IMR-90 (cell line): ENCODE measurements at regions not wholly inside any gene's neighbourhood (a gene's known extent, or its start where the extent isn't known, plus 50 kb on each side); places are given as distances from the start of the nearest gene placed in this dataset.

Experiments
- ATAC-seq: fragments of 200-7000 bp; cut with Tn5 transposase; 2 replicates; pipeline ENCODE4 v1.9.1; 2020; ENCODE audit warnings: low read depth, mild to moderate bottlenecking, moderate library complexity
- BruUV-seq: library from RNA; stranded (reverse); fragments of 400-500 nt; replicated peaks from 2 replicates; lab custom pipeline; 2021; lab: Mats Ljungman, UMichigan
- CTCF ChIA-PET: fragments of 300-600 bp; formaldehyde crosslinking; extraction: SDS; loops from one replicate; lab custom pipeline; 2021; ENCODE audit warnings: antibody characterized with exemption; lab: Yijun Ruan, JAX
- POLR2A ChIA-PET: fragments of 300-600 bp; sonication (Branson Sonifier 250); formaldehyde crosslinking; loops from one replicate; lab custom pipeline; 2022; ENCODE audit warnings: antibody characterized with exemption; ENCODE audit not compliant: unreplicated experiment; lab: Charles Lee
- DNase-seq: peaks from one replicate; pipeline ENCODE4 v3.0.0; 2013
- H2AFZ ChIP-seq: replicated peaks from 2 replicates; pipeline ENCODE3; 2013; ENCODE audit warnings: low read length, mild to moderate bottlenecking; ENCODE audit not compliant: poor library complexity
- H2AK5ac ChIP-seq: 2 replicates; pipeline ENCODE4 v1.6.1; 2013; ENCODE audit warnings: low read depth, low read length, inconsistent platforms
- H2AK9ac ChIP-seq: replicated peaks from 2 replicates; pipeline ENCODE3; 2013; ENCODE audit warnings: mild to moderate bottlenecking, low read depth, low read length, moderate library complexity; ENCODE audit not compliant: poor library complexity
- H2BK120ac ChIP-seq: 2 replicates; pipeline ENCODE4 v1.6.1; 2013; ENCODE audit warnings: low read depth, low read length, inconsistent platforms
- H2BK15ac ChIP-seq: 3 replicates; pipeline ENCODE4 v1.6.1; 2013; ENCODE audit warnings: low read depth, low read length, inconsistent platforms
- H2BK20ac ChIP-seq: 2 replicates; pipeline ENCODE4 v1.6.1; 2013; ENCODE audit warnings: low read depth, mild to moderate bottlenecking, inconsistent platforms, low read length, moderate library complexity
- H2BK5ac ChIP-seq: 2 replicates; pipeline ENCODE4 v1.6.1; 2013; ENCODE audit warnings: mild to moderate bottlenecking, low read depth, low read length, inconsistent platforms; ENCODE audit not compliant: poor library complexity, severe bottlenecking
- H3K14ac ChIP-seq: replicated peaks from 2 replicates; pipeline ENCODE4 v1.6.1; 2013; ENCODE audit warnings: low read depth, low read length, inconsistent platforms
- H3K18ac ChIP-seq: 2 replicates; pipeline ENCODE4 v1.6.1; 2013; ENCODE audit warnings: low read depth, low read length, control low read depth
- H3K23ac ChIP-seq: 2 replicates; pipeline ENCODE4 v1.6.1; 2013; ENCODE audit warnings: low read depth, low read length, inconsistent platforms
- H3K27ac ChIP-seq: 2 replicates; pipeline ENCODE4 v1.5.1; 2013; ENCODE audit warnings: mild to moderate bottlenecking, control low read depth, low read length; ENCODE audit not compliant: insufficient read depth
- H3K27me3 ChIP-seq: 2 replicates; pipeline ENCODE4 v1.6.1; 2013; ENCODE audit warnings: low read length; ENCODE audit not compliant: control insufficient read depth, insufficient read depth
- H3K36me3 ChIP-seq: 2 replicates; pipeline ENCODE4 v1.6.1; 2013; ENCODE audit warnings: low read length, mixed read lengths; ENCODE audit not compliant: control insufficient read depth, insufficient read depth
- H3K4ac ChIP-seq: 2 replicates; pipeline ENCODE4 v1.6.1; 2013; ENCODE audit warnings: low read depth, low read length, inconsistent platforms
- H3K4me1 ChIP-seq: 2 replicates; pipeline ENCODE4 v1.6.1; 2013; ENCODE audit warnings: low read length, mixed read lengths; ENCODE audit not compliant: control insufficient read depth, insufficient read depth
- H3K4me2 ChIP-seq: 2 replicates; pipeline ENCODE4 v1.6.1; 2013; ENCODE audit warnings: low read depth, mild to moderate bottlenecking, control low read depth, low read length, moderate library complexity
- H3K4me3 ChIP-seq: 2 replicates; pipeline ENCODE4 v1.5.1; 2013; ENCODE audit warnings: low read depth, mild to moderate bottlenecking, control low read depth, low read length, moderate library complexity; ENCODE audit not compliant: insufficient read depth
- H3K56ac ChIP-seq: 2 replicates; pipeline ENCODE4 v1.6.1; 2013; ENCODE audit warnings: low read length, inconsistent platforms; ENCODE audit not compliant: insufficient read depth; ENCODE audit errors: extremely low read depth
- H3K79me1 ChIP-seq, 2 experiments: 2 replicates each; pipeline ENCODE4 v1.6.1; 2013; ENCODE audit warnings: low read length in 2 of 2, inconsistent platforms in 1 of 2, low read depth in 1 of 2
- H3K9ac ChIP-seq: 2 replicates; pipeline ENCODE4 v1.6.1; 2013; ENCODE audit warnings: low read depth, low read length, control low read depth
- H3K9me1 ChIP-seq: 2 replicates; pipeline ENCODE4 v1.6.1; 2013; ENCODE audit warnings: low read length, inconsistent platforms; ENCODE audit not compliant: insufficient read depth
- H3K9me3 ChIP-seq: 2 replicates; pipeline ENCODE4 v1.6.1; 2013; ENCODE audit warnings: low read length; ENCODE audit not compliant: control insufficient read depth, insufficient read depth
- H4K20me1 ChIP-seq: 2 replicates; pipeline ENCODE4 v1.6.1; 2013; ENCODE audit warnings: low read length, inconsistent platforms; ENCODE audit not compliant: insufficient read depth
- H4K5ac ChIP-seq: 2 replicates; pipeline ENCODE4 v1.6.1; 2013; ENCODE audit warnings: mild to moderate bottlenecking, low read depth, low read length, control low read depth
- H4K8ac ChIP-seq, 2 experiments: 2 replicates each; pipeline ENCODE4 v1.6.1; 2013; ENCODE audit warnings: low read depth in 2 of 2, low read length in 2 of 2, control low read depth in 1 of 2, inconsistent platforms in 1 of 2
- H4K91ac ChIP-seq: 2 replicates; pipeline ENCODE4 v1.6.1; 2013; ENCODE audit warnings: low read depth, low read length, inconsistent platforms; ENCODE audit not compliant: insufficient read depth
- BHLHE40 ChIP-seq: fragments of 150-350 bp; IDR thresholded peaks from 2 replicates; pipeline ENCODE4 v1.6.1; 2016; ENCODE audit warnings: mild to moderate bottlenecking, low read depth, low read length
- CEBPB ChIP-seq: IDR thresholded peaks from 2 replicates; pipeline ENCODE4 v1.6.1; 2012; ENCODE audit warnings: low read depth, low read length, improper control_type of control experiment
- CHD1 ChIP-seq: IDR thresholded peaks from 2 replicates; pipeline ENCODE4 v1.6.1; 2012; ENCODE audit warnings: low read depth, low read length, improper control_type of control experiment
- FOS ChIP-seq: fragments of 150-350 bp; IDR thresholded peaks from 2 replicates; pipeline ENCODE4 v1.6.1; 2016; ENCODE audit warnings: low read depth, low read length
- MAFK ChIP-seq: IDR thresholded peaks from 2 replicates; pipeline ENCODE4 v1.6.1; 2012; ENCODE audit warnings: low read depth, low read length, improper control_type of control experiment
- MAZ ChIP-seq: IDR thresholded peaks from 2 replicates; pipeline ENCODE4 v1.6.1; 2012; ENCODE audit warnings: low read depth, mild to moderate bottlenecking, low read length, improper control_type of control experiment, moderate library complexity, borderline replicate concordance
- MXI1 ChIP-seq: IDR thresholded peaks from 2 replicates; pipeline ENCODE4 v1.6.1; 2012; ENCODE audit warnings: low read depth, mild to moderate bottlenecking, low read length, moderate library complexity, borderline replicate concordance
- NFE2L2 ChIP-seq: fragments of 150-350 bp; IDR thresholded peaks from 2 replicates; pipeline ENCODE4 v1.6.1; 2016; ENCODE audit warnings: low read depth, mild to moderate bottlenecking, low read length
- POLR2A ChIP-seq: IDR thresholded peaks from 2 replicates; pipeline ENCODE4 v1.6.1; 2012; ENCODE audit warnings: mild to moderate bottlenecking, low read depth, low read length
- RAD21 ChIP-seq: IDR thresholded peaks from 2 replicates; pipeline ENCODE4 v1.6.1; 2012; ENCODE audit warnings: low read length, improper control_type of control experiment
- RCOR1 ChIP-seq: IDR thresholded peaks from 2 replicates; pipeline ENCODE4 v1.6.1; 2012; ENCODE audit warnings: mild to moderate bottlenecking, low read length, improper control_type of control experiment; ENCODE audit not compliant: insufficient replicate concordance
- RFX5 ChIP-seq: IDR thresholded peaks from 2 replicates; pipeline ENCODE4 v1.8.0; 2012; ENCODE audit warnings: low read depth, mild to moderate bottlenecking, low read length, moderate library complexity
- SMC3 ChIP-seq: fragments of 150-350 bp; IDR thresholded peaks from 2 replicates; pipeline ENCODE4 v1.6.1; 2016; ENCODE audit warnings: low read depth, mild to moderate bottlenecking, antibody characterized with exemption, low read length, moderate library complexity
- WGBS, 2 experiments: methylation state at CpG; one replicate each; pipeline versions ENCODE4 v1.1.5 to v1.1.7; 2013; ENCODE audit warnings: missing lambda C conversion rate in 2 of 2; ENCODE audit not compliant: insufficient read length in 1 of 2; ENCODE audit errors: extremely low coverage in 2 of 2; 5-methylcytosine and 5-hydroxymethylcytosine counted together
- dilution Hi-C: fragments of 300-500 bp; cut with HindIII; formaldehyde crosslinking; loops from one replicate; pipeline ENCODE4 v1.14.3; 2018; ENCODE audit warnings: low sequenced_read_pairs; ENCODE audit not compliant: unreplicated experiment
- in situ Hi-C: fragments of 300-500 bp; cut with MboI; formaldehyde crosslinking; loops from 3 replicates; pipeline ENCODE4 v1.14.3; 2019; ENCODE audit warnings: low sequenced_read_pairs, inconsistent platforms, mixed read lengths
- intact Hi-C: fragments of 100-400 bp; cut with micrococcal nuclease; formaldehyde crosslinking; loops from 2 replicates; pipeline ENCODE4 v1.10.0; 2022
- TF ChIP-seq, protein P1 (sequence below): fragments of 150-350 bp; IDR thresholded peaks from 2 replicates; pipeline ENCODE4 v1.6.1; 2016; ENCODE audit warnings: low read depth, mild to moderate bottlenecking, low read length, moderate library complexity, borderline replicate concordance
- TF ChIP-seq, protein P2 (sequence below): fragments of 150-350 bp; IDR thresholded peaks from 2 replicates; pipeline ENCODE4 v1.6.1; 2017; ENCODE audit warnings: mild to moderate bottlenecking, antibody characterized with exemption, low read length, low read depth
- TF ChIP-seq, protein P3 (sequence below): conservative IDR thresholded peaks from 2 replicates; pipeline ENCODE4 v1.5.1; 2012; ENCODE audit warnings: mild to moderate bottlenecking, low read depth, low read length, improper control_type of control experiment

DNA sequence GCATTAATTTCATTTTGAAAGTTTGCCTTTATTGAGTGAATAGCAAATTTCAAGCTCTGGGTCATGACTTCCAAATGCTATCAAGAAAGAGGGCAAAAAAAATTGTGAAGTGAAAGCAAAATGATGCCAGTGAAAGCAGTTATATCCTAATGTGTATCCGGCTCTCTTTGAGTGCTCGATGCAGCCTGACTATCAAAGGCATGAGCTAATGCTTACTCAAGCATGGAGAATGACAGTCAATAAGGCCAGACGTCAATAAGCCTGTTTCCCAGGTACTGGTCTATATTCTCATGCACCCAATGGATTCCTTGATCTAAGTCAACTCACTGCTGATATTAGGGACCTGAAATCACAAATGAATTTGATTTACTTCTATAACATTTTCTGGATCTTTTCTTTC, 435.5 kb downstream of the CAAP1 start:
- Histone ChIP-seq H3K79me1 (no peaks in the 10 kb centered on the region), H3K23ac (no peak overlapping the region), H4K5ac (no peak overlapping the region), H3K4me3 (no peak overlapping the region), H3K9ac (no peak overlapping the region), H3K9me1 (no peaks in the 10 kb centered on the region), H2BK120ac (no peak overlapping the region), H2BK20ac (no peak overlapping the region), H4K8ac (no peak overlapping the region), H3K27ac (no peak overlapping the region), H4K91ac (no peak overlapping the region), H2BK15ac (no peak overlapping the region), H3K9me3 (no peaks in the 10 kb centered on the region), H3K56ac (no peak overlapping the region), H3K4me1 (no peaks in the 10 kb centered on the region), H3K18ac (no peak overlapping the region), H3K27me3 (no peaks in the 10 kb centered on the region), H2AK5ac (no peak overlapping the region), H3K4me2 (no peak overlapping the region), H4K20me1 (no peaks in the 10 kb centered on the region), H3K14ac (no peak overlapping the region), H2AFZ (no peak overlapping the region), H3K4ac (no peak overlapping the region), H3K36me3 (no peaks in the 10 kb centered on the region), H2AK9ac (no peak overlapping the region), H2BK5ac (no peak overlapping the region)
- ChIA-PET CTCF (no interaction called here), POLR2A (no interaction called here)
- DNase-seq = no peak
- intact Hi-C loops = no loop called here
- dilution Hi-C loops = no loop called here
- no TSS peak for BruUV-seq
- 40% methylated on average over 2 of the region's 3 CpGs; no CpG with 5 or more reads in 1 of the 2 experiments for WGBS, 2 experiments
- no peak for ATAC-seq
- TF ChIP-seq, protein P1, sequence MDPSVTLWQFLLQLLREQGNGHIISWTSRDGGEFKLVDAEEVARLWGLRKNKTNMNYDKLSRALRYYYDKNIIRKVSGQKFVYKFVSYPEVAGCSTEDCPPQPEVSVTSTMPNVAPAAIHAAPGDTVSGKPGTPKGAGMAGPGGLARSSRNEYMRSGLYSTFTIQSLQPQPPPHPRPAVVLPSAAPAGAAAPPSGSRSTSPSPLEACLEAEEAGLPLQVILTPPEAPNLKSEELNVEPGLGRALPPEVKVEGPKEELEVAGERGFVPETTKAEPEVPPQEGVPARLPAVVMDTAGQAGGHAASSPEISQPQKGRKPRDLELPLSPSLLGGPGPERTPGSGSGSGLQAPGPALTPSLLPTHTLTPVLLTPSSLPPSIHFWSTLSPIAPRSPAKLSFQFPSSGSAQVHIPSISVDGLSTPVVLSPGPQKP = no peak
- TF ChIP-seq MAZ (no peak), NFE2L2 (no peak), RAD21 (no peak), CEBPB (no peak), MXI1 (no peak), SMC3 (no peak), CHD1 (no peak), POLR2A (no peak), MAFK (no peak), BHLHE40 (no peak), RCOR1 (no peak), RFX5 (no peak), FOS (no peak)
- TF ChIP-seq, protein P2, sequence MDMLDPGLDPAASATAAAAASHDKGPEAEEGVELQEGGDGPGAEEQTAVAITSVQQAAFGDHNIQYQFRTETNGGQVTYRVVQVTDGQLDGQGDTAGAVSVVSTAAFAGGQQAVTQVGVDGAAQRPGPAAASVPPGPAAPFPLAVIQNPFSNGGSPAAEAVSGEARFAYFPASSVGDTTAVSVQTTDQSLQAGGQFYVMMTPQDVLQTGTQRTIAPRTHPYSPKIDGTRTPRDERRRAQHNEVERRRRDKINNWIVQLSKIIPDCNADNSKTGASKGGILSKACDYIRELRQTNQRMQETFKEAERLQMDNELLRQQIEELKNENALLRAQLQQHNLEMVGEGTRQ = no peak
- TF ChIP-seq, protein P3, sequence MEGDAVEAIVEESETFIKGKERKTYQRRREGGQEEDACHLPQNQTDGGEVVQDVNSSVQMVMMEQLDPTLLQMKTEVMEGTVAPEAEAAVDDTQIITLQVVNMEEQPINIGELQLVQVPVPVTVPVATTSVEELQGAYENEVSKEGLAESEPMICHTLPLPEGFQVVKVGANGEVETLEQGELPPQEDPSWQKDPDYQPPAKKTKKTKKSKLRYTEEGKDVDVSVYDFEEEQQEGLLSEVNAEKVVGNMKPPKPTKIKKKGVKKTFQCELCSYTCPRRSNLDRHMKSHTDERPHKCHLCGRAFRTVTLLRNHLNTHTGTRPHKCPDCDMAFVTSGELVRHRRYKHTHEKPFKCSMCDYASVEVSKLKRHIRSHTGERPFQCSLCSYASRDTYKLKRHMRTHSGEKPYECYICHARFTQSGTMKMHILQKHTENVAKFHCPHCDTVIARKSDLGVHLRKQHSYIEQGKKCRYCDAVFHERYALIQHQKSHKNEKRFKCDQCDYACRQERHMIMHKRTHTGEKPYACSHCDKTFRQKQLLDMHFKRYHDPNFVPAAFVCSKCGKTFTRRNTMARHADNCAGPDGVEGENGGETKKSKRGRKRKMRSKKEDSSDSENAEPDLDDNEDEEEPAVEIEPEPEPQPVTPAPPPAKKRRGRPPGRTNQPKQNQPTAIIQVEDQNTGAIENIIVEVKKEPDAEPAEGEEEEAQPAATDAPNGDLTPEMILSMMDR = no peak
- in situ Hi-C loops = no loop called here
